COLO668 (cell line): ENCODE measurements at regions not wholly inside any gene's neighbourhood (a gene's known extent, or its start where the extent isn't known, plus 50 kb on each side); places are given as distances from the start of the nearest gene placed in this dataset.

Experiments
- DNase-seq: peaks from one replicate; lab custom pipeline; 2025; ENCODE audit not compliant: unreplicated experiment; lab: John Stamatoyannopoulos, UW

DNA sequence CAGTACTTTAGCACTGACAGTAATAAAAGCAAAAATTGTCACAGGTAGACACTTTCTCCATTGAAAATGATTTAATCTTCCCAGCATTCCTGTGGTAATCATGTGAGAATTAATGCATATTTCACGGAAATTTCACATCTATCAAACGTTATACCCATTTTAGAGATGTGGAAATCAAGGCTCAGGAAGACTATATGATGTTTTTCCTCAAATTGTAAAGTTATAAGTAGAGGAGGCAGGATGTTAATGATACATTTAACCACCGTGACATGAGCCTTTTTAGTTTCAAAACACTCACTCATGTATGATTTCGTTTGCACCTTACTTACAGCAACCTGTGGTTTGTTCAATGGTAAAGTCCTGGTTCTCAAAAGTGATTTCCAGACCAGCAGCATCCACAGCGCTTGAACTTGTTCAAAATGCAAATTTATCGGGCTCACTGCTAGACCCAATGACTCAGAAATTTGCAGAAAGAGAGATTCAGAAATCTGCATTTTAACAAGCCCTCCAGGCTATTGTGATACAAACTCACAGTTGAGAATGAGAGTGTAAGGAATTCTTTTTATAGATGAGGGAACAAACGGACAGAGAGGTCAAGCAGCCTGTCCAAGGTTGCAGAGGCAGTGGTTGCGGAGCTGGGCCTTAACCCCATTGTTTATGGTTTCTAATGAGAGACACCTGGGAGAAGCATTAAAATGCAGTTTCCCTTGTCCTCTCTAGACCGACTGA lies 654.8 kb upstream of the TBX3 start:
- no peak for DNase-seq

DNA sequence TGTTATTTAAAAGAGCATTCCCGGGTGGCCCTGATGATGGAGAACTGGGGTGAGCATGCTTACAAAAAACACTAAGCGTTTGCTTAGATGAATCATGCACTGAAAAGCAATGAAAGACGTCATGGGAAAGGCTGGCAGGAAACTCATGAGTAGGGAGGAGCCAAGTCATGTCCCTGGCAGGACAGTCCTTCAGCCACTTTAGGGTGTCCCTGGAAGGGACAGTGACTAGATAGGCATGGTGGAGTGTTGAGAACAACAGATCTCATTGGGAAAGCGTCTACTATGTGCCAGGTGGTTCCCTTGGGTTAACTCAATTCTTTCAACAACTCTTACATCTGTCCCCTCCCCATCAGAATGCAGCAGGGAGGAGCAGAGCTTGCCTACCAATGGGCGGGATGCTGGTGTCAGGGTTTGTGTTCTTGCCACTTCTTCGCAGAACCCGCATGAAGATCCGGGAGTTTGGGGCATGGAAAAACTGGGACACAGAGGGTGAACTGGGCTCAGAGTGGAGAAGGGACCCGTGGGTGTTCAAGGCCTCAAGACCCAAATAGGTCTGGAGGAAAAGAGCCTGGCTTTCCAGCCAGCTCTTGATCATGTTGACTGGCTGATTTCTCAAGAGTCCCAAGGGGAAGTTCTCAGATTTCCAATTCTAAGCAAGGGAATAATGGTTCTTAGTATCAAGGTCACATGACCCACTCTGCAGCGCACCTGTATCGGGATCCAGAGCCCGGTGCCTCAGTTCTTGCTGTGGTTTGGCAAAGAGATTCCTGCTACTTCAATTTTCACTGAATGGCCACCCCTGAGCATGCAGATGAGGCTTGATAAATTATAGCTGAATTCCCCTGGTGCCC lies 653.9 kb upstream of the TBX3 start:
- DNase-seq: no peak

DNA sequence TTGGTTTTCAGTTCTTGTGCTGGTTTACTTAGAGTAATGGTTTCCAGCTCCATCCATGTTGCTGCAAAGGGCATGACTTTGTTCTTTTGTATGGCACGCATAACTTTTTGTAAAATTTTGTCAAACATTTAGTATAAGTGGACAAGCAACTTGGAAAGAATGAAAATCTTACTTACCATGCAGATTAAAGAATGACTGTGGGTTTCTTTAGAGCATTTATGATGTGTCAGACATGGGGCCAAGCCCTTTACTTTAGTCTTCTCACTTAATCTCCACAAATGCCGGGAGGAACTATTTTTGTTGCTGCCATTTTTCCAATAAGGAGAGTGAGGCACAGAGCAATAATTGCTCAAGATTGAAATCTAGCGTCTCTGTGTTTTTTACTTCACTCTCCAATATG lies 652.5 kb upstream of the TBX3 start:
- no peak for DNase-seq

DNA sequence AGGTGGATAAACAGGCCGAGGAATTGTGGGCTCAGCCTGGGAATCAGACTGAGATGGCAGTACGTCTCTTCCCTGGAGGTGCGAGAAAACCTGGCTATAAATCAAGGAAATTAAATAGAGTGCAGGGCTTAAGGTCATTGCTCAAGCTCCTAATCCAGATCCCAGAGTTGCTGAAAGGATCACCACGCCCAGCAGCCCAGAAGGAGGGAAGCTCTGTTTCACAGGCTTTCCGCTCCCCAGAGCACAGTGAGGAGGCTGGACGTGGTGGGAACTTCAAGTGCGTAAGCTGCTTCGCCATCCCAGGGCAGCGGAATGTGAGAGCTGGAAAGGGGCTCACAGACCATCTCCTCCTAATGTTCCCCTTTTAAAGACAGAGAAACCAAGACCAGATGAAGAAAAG lies 651.6 kb upstream of the TBX3 start:
- DNase-seq: no peak

DNA sequence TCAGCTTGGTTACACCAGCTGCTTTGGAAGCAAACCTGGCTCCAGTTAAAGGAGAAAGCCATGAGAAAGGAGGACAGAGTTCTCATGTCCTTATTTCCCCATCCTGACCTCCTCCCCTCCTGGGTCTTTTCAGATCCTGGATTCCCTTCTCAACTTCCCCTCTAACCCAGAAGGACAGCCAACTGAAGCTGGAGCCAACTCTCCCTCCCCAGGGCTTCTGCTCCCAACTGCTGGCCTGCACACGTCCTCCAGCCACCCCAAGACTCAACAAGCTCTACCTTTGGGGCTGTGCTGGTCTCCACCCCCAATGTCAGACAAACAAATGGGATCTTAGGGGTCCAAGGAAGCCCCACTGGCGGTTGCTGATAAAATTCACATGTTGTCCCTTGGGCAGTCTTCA lies 651.1 kb upstream of the TBX3 start:
- no peak for DNase-seq

DNA sequence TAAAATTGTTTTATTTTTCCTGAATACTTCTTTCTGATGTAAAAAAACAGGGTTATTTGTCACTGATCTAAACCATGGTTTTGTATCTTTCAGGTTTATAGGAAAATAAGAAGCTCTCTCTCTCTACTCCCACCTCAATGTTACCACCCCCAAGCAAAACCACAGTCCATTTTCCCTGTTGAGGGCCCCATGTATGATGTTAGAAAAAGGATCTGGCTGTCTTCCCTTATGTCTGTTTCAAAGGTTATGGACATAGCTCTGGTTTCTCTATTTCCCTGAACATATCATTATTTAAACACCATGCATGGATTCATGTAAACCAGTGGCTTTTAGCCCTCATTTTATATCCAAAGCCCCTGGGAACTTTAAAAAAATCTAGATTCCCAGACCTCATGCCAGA lies 649.0 kb upstream of the TBX3 start:
- no peak for DNase-seq

DNA sequence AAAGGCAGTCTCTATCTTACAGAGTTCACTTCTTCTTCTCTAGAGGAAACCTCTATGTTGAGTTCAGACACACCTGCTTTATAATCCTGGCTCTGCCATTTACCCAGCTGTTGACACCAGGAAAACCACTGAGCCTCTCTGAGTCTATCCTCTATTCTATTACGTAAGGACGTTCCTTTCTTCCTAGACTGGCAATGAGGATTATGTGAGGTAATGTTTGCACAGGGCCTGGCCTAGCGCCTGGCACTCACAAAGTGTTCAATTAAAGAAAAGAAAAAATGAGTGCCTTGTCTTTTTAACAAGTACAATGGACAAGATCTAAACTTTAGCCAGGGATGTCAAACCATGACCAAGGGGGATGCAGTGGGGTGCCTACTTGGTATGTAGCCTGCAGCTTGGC lies 641.9 kb upstream of the TBX3 start:
- DNase-seq: no peak

DNA sequence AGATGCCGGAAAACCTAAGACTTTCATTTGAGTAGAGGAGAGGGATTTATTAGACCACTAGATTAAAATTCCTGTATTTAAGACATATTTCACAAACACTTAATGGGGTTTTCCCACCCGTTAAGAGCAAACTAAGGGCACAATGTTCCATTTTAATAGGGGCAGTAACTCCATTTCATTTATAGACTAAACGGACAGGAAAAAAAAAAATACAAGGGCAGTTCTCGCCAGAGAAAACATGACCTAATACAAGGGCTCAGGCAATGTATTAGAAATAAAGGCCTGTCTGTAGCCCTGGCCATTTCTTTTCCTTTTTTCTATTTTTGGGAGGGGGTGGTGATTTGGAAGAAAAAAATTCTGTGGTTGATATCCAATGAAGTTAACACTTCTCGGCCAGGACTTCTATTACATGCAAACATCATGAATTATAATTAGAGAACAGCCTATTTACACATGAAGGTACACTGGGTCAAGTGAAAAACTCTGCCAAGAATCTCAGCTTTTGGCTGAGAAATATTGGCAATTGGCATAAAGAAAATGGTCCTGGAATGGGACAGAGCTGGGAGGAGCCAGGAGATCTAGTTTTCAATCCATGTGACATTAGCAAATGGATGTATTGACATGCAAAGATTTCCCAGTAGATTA lies 641.1 kb upstream of the TBX3 start:
- DNase-seq: no peak

DNA sequence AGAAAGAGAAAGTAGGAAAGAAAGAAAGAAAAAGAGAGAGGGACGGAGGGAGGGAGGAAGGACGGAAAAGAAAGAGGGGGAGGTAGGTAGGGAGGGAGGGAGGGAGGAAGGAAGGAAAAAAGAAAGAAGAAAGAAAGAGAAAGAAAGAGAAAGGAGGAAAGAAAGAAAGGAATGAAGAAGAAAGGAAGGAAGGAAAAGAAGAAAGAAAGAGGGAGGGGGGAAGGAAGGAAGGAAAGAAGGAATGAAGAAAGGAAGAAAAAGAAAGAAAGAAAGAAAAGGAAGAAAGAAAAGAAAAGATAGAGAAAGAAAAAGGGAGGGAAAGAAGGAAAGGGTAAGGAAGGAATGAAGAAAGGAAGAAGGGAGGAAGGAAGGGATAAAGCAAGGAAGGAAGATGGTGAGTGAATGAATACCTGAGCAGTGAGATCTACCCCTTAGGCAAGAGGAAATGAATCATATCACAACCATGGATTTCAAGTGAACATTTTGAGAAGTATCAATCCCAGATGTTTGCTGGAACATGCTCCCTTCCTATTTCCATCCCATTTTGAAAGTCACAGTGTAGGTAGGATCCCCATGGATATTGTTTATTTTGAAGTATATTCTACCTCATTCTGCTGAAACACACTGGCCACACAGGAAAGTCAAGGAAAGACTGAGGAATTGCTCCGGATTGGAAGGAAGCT lies 639.4 kb upstream of the TBX3 start:
- DNase-seq: no peak

DNA sequence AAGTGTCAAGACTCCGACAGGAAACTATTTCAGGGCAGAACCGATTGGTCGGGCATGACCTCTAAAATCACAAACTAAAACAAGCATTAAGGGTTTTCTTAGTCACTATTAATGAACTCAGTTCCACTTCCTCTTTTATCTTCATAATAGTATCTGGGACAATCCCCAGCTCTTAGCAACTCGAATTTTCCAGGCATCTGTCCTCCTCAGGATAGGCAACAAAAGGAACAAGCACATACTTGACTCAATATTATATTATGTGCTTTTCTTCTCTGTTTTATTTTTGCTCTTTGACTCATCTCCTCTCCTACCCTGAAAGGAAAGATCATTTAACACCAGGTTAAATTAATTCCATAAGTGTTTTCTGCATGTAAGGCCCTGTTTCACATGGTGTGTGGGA lies 638.3 kb upstream of the TBX3 start:
- no peak for DNase-seq

DNA sequence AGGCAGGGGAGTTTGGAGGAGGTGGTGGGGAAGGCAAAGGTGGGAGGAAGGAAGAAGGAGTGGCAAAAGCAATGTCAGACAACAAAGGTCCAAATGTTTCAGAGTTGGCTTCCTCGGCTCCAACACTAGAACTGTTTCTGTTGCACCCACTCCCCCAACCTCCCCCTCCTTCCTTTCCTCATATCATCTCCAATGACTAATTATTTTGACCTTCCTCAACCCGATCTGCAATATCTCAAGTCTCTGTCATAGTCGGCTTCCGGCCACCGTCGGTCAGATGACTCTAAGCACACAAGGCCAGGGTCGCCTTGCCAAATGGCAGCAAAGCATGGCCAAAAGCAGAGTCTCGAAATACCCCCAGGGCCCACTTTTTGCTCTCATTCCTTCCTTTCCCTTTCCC lies 637.0 kb upstream of the TBX3 start:
- no peak for DNase-seq

DNA sequence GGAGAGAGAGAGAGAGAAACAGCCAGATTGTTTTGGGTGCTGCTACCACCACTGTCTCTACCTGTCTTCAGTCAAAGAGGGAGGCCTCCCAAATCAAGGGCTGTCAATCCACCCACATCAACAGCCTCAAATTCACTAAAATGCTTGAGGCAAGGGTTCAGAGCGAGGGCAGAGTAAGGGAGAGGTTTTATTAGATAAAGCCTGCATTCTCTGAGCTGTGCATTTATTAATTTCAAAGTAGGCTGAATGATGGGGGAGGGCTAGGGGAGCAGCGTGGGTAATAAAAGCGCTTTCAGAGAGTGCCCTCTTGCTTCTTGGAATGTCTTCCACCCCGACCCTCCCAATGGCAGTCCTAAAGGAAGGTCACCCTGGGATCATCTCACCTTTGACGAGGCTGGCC lies 636.5 kb upstream of the TBX3 start:
- DNase-seq: no peak

DNA sequence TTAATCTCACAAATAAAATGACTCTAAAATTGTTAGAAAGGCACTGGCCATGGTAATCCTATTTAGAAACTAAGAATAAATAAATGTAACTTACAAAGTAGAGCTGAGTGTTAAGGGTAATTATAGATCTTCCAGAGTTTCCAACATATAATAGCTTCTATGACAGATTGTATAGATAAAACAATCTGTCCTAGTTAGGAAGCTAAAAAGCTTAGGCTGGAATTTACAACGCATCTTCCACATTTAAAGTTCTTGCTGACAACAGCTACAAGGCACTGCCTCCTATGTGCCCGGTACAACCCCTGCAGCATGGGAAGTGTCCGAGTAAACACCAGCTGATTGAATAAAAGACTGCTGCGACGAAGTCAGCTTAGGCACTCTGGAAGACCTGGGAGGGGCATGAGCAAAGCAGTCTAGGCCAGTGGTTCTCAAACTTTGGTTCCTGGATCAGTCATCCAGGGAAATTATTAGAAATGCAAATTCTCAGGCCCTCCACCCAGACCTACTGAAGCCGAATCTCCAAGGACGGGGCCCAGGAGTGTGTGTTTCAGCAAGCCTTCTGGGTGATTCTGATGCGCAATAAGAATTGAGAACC lies 635.6 kb upstream of the TBX3 start:
- no peak for DNase-seq

DNA sequence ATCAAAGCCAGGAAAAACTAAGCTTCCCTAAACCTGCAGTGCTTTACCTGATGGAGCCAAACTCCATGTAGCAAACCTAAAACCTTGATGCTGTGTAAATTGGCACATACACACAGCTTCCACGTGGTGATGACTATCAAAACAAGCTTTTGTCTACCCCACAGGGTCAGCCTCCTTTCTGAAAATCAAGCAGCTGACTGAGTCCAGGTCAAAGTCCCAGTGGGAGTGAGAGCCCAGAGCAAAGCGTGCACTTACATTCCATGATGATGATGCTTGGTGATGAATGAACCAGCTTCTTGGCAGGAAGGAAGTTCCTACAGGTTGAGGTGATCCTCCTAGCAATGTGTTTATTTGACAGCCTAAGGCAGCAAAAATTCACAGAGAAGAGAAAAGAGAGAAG lies 630.0 kb upstream of the TBX3 start:
- no peak for DNase-seq

DNA sequence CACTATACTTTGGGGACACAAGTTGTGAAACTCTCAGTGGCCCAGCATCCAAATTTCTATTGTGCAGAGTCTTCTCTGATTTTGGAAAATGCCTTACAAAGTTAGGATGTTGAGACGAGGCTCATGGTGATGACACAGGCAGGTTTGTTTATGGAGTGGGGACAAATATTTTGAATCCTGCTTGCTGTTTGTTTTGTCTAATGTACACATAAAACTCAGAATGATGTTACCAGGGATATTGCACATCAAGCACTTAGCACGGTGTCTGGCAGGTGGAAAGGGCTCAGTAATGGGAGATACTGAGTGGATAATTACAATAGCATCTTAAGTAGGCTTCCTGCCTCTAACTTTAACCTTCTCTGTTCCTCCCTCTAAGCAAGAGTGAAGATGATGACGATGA lies 628.9 kb upstream of the TBX3 start:
- DNase-seq: no peak

DNA sequence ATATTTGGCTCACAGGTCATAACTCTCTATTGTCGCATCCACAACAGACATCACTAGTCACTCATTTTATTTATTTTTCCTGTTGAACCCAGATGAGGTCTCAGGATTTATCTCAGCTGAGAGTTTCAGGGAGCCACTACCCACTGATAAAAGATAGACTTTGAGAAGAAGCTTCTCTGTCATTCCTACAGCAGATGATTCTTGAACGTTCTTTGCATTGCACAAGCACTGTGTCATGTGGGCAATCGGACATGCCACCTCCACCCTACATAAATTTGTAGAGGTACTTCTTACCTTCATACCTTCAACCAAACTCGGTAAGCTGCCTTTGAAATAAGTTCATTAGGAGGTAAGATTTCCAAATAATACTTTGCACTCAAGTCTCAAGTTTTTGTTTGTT lies 627.9 kb upstream of the TBX3 start:
- DNase-seq: no peak

DNA sequence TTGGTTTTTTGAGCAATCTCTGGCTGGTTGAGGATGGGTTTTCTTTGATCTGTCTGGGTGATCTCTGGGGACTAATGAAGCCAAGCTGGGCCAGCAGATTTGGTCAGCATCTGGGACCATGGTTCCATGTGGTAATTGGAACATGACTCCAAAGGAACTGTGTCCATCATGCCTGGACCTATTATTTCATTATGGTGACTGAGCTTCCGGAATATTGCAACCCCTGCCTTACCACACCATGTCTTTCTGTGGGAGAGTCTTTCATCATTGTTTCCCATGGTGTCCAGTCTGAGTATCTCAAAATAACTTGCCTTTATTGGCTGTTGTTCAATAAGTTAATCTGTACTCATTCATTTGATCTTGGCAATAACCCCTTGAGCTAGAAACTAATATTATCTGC lies 624.9 kb upstream of the TBX3 start:
- DNase-seq: no peak

DNA sequence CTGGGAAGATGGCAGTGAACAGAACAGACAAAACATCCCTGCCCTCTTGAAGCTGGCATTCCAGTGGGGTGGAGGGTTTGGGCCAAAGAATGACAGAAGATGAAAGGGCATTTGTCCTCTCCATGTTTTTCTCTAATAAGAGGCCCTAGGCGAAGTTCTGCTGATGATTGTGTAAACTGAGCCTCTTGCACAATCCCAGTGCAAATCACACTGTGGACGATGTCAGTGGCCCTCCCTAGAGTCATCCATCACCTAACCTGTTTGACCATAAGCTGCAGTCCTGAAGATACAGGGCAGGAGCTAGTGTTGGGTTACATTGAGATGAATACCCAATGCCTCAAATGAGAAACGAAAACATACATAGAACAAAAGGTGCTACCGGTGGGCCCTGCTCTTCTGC lies 622.4 kb upstream of the TBX3 start:
- DNase-seq: no peak

DNA sequence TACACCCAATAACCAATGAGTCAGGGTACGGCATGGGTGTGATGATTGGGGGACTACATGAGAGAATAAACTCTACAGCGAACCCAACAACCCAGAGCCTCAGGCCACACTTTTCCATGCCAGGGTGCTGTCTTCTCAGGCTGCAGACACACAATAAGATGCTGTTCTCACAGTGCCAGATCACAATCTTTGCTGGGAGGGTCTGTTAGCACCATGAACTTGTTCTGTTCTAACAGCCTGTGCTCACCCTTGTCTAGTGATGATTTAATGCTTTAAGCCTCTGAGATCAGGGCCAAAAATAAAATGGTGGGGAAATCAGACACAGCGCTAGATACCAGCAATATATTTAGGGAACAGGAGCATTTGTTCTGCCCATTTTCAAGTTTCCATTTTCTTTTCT lies 621.9 kb upstream of the TBX3 start:
- no peak for DNase-seq

DNA sequence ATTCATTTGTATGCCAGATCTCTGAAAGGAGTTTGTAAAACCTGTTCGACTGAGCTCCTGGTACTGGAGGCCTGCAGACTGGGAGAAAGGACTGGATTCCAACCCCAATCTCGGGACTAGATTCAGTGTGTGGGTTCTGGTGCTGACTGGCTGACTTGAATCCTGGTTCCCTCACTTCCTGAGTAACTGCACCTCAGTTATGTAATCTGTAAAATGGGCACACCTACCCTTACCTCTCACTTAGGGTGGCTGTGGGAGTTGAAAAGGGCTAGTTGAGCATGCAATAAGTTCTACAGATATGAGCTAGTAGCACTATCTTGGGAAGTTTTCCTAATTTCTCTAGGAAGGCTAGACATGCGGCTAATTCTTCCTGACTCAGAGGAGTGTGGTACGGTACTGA lies 621.3 kb upstream of the TBX3 start:
- no peak for DNase-seq

DNA sequence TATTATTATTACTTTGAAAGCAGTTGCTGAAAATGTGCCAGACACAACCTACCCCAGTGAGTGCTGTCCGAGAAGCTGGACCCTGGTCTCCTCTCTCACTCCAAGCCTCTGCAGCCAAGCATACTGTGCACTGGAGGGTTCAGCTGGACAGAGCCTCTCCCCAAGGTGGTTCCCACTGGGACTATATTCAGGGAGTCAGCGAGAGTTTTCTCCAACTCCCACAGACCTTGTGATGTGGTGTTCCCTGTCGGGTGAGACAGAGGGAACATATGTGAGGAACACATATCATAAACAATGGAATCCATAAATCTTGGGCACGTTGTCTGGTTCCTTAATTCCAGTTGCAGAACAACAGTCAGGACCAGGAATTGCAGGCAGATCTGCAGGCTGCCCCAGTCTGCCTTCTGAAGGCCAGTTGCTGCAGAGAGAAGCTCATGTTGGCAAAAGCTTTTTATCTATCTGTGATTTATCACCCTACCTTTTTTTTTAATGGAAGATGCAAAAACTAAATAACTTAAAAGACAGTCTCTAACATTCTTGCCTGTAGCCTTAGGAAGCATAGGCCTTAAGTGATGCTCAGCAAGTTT lies 619.8 kb upstream of the TBX3 start:
- DNase-seq: no peak
